ENCODE measurements at regions not wholly inside any gene's neighbourhood (a gene's known extent, or its start where the extent isn't known, plus 50 kb on each side); places are given as distances from the start of the nearest gene placed in this dataset.

DNA sequence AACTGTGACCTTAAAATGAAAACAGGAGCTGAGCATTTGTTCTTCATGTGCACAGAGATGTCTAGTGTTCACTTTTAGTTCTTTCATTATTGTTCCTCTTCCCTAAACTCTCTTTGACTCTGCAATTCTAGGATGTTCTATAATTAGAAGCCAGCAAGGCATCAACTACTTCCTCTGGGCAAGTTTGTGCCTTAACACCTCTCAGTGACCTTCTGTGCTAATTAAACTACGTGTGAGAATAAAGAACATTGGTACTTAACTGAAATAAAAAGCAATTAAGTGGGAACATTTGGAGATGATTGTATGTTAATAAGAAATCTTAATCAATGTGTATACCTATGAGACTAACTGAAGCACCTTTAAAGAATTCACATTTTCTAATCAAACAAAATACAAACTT, 242.8 kb downstream of the RASEF start:
- TF ChIP-seq, protein P1, sequence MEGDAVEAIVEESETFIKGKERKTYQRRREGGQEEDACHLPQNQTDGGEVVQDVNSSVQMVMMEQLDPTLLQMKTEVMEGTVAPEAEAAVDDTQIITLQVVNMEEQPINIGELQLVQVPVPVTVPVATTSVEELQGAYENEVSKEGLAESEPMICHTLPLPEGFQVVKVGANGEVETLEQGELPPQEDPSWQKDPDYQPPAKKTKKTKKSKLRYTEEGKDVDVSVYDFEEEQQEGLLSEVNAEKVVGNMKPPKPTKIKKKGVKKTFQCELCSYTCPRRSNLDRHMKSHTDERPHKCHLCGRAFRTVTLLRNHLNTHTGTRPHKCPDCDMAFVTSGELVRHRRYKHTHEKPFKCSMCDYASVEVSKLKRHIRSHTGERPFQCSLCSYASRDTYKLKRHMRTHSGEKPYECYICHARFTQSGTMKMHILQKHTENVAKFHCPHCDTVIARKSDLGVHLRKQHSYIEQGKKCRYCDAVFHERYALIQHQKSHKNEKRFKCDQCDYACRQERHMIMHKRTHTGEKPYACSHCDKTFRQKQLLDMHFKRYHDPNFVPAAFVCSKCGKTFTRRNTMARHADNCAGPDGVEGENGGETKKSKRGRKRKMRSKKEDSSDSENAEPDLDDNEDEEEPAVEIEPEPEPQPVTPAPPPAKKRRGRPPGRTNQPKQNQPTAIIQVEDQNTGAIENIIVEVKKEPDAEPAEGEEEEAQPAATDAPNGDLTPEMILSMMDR (IDR thresholded peaks at IDR 0.05; ENCODE audit: low read depth, low read length, poor library complexity, severe bottlenecking), result no peak
- TF ChIP-seq EZH2phosphoT487 (IDR thresholded peaks at IDR 0.05; ENCODE audit: borderline replicate concordance, low read length), result no peak

All from DOHH2 (cell line).